Testis (tissue), 2 donors: ENCODE measurements at regions not wholly inside any gene's neighbourhood (a gene's known extent, or its start where the extent isn't known, plus 50 kb on each side); places are given as distances from the start of the nearest gene placed in this dataset.

Source experiments
- DNase-seq: peaks from one replicate; pipeline ENCODE4 v3.0.0-alpha.2; 2019
- H3K27ac ChIP-seq, 2 donors: fragments of 200-600 bp; sonication (generic); one replicate each; pipeline ENCODE4 v1.5.1; 2019
- H3K27me3 ChIP-seq: fragments of 200-600 bp; sonication (generic); one replicate; pipeline ENCODE4 v1.5.1; 2019
- H3K36me3 ChIP-seq: fragments of 200-600 bp; sonication (generic); one replicate; pipeline ENCODE4 v1.5.1; 2017; ENCODE audit warnings: low read depth; ENCODE audit errors: missing control alignments
- H3K4me1 ChIP-seq: fragments of 200-600 bp; sonication (generic); one replicate; pipeline ENCODE4 v1.5.1; 2019
- H3K4me3 ChIP-seq, 2 donors: fragments of 200-600 bp; sonication (generic); one replicate each; pipeline ENCODE4 v1.5.1; 2017 to 2019
- H3K9me3 ChIP-seq: fragments of 200-600 bp; sonication (generic); one replicate; pipeline ENCODE4 v1.5.1; 2017
- CTCF ChIP-seq, 3 experiments: fragments of 450-650 bp in 2 of 3; fragments of 200-600 bp in 1 of 3; sonication (generic) in 1 of 3; IDR thresholded peaks; one replicate each; pipeline ENCODE4 v1.5.1; 2016 to 2019; ENCODE audit warnings: antibody characterized with exemption in 3 of 3, mild to moderate bottlenecking in 2 of 3, moderate library complexity in 1 of 3
- POLR2A ChIP-seq: fragments of 450-650 bp; IDR thresholded peaks from one replicate; pipeline ENCODE4 v1.6.1; 2017; ENCODE audit warnings: antibody characterized with exemption, mild to moderate bottlenecking, moderate library complexity
- WGBS, 2 donors: methylation state at CpG; one replicate each; pipeline ENCODE4 v1.1.5; 2018; 5-methylcytosine and 5-hydroxymethylcytosine counted together
- intact Hi-C: fragments of 100-400 bp; cut with DNase I; formaldehyde crosslinking; loops from one replicate; pipeline ENCODE4 v1.15.1; 2023; ENCODE audit warnings: low total_unique reads

GRCh38 chr1:38310079-38310478 is 263.5 kb upstream of the POU3F1 start:
- Histone ChIP-seq H3K36me3 (no peaks in the 10 kb centered on the region), H3K4me1 (no peaks in the 10 kb centered on the region), H3K27ac (no peak overlapping the region), H3K27me3 (no peaks in the 10 kb centered on the region), H3K9me3 (no peaks in the 10 kb centered on the region), H3K4me3 (no peak overlapping the region)
- WGBS, 2 donors: 21 to 36% methylated on average over 1 of the region's 1 CpG
- intact Hi-C loops: no loop called here
- DNase-seq: no peak
- TF ChIP-seq CTCF (IDR thresholded peaks at IDR 0.05) (no peak), POLR2A (no peak)

GRCh38 chr1:38308780-38309179 is 262.2 kb upstream of the POU3F1 start:
- TF ChIP-seq CTCF (IDR thresholded peaks at IDR 0.05) (no peak), POLR2A (no peak)
- no peaks in the 10 kb centered on the region for H3K27me3 ChIP-seq
- H3K4me1 ChIP-seq: no peaks in the 10 kb centered on the region
- no peak for DNase-seq
- no peaks in the 10 kb centered on the region for H3K36me3 ChIP-seq
- intact Hi-C loops: no loop called here
- no peaks in the 10 kb centered on the region for H3K9me3 ChIP-seq
- no peak overlapping the region for H3K27ac ChIP-seq
- WGBS, 2 donors: 55 to 86% methylated on average over 2 of the region's 2 CpGs
- H3K4me3 ChIP-seq: no peak overlapping the region

GRCh38 chr1:38305666-38306065 is 259.1 kb upstream of the POU3F1 start:
- H3K4me3 ChIP-seq: no peak overlapping the region
- DNase-seq: no peak
- H3K9me3 ChIP-seq: no peaks in the 10 kb centered on the region
- intact Hi-C loops: no loop called here
- H3K27ac ChIP-seq: no peak overlapping the region
- no peak for TF ChIP-seq CTCF (IDR thresholded peaks at IDR 0.05)
- TF ChIP-seq POLR2A: no peak
- H3K36me3 ChIP-seq: no peaks in the 10 kb centered on the region
- no peaks in the 10 kb centered on the region for H3K27me3 ChIP-seq
- no peaks in the 10 kb centered on the region for H3K4me1 ChIP-seq
- WGBS, 2 donors: 94 to 96% methylated on average over 1 of the region's 1 CpG

- intact Hi-C loops: no loop called here
- Histone ChIP-seq H3K36me3 (no peaks in the 10 kb centered on the region), H3K27ac (no peak overlapping the region), H3K4me3 (no peak overlapping the region), H3K4me1 (no peaks in the 10 kb centered on the region), H3K9me3 (no peaks in the 10 kb centered on the region), H3K27me3 (no peaks in the 10 kb centered on the region)
- DNase-seq: no peak
- WGBS, 2 donors: 89 to 93% methylated on average over 1 of the region's 1 CpG
- TF ChIP-seq POLR2A: no peak
- no peak for TF ChIP-seq CTCF (IDR thresholded peaks at IDR 0.05)
These were observed 257.2 kb upstream of the POU3F1 start for GRCh38 chr1:38303843-38304242.

GRCh38 chr1:38301040-38301439 is 254.4 kb upstream of the POU3F1 start:
- intact Hi-C loops: no loop called here
- no peaks in the 10 kb centered on the region for H3K27me3 ChIP-seq
- no peaks in the 10 kb centered on the region for H3K4me1 ChIP-seq
- H3K27ac ChIP-seq: no peak overlapping the region
- H3K9me3 ChIP-seq: no peaks in the 10 kb centered on the region
- WGBS, 2 donors: 79 to 87% methylated on average over 7 of the region's 7 CpGs
- no peak for DNase-seq
- H3K36me3 ChIP-seq: no peaks in the 10 kb centered on the region
- no peak overlapping the region for H3K4me3 ChIP-seq
- TF ChIP-seq CTCF (IDR thresholded peaks at IDR 0.05): no peak
- TF ChIP-seq POLR2A: no peak
